H9 (cell line): ENCODE measurements at regions not wholly inside any gene's neighbourhood (a gene's known extent, or its start where the extent isn't known, plus 50 kb on each side); places are given as distances from the start of the nearest gene placed in this dataset.
"Not testable (repeated sequence)": the region's sequence is repeated elsewhere in the genome, so short reads cannot be mapped to it uniquely, and the experiment has no call there.

Experiments used
- DNase-seq: peaks from one replicate; pipeline ENCODE4 v3.0.0-alpha.2; 2017
- H2AFZ ChIP-seq: one replicate; pipeline ENCODE4 v1.6.1; 2013; ENCODE audit warnings: mild to moderate bottlenecking, low read length, control low read depth, moderate library complexity
- H2AK5ac ChIP-seq: 2 replicates; pipeline ENCODE4 v1.6.1; 2013; ENCODE audit warnings: low read length, control low read depth, mixed read lengths; ENCODE audit not compliant: insufficient read length
- H2BK120ac ChIP-seq: one replicate; pipeline ENCODE4 v1.6.1; 2013; ENCODE audit warnings: low read depth, mild to moderate bottlenecking, low read length, control low read depth, inconsistent platforms; ENCODE audit not compliant: poor library complexity, severe bottlenecking
- H2BK12ac ChIP-seq: 2 replicates; pipeline ENCODE4 v1.6.1; 2013; ENCODE audit warnings: low read length, control low read depth, mixed read lengths, low read depth; ENCODE audit not compliant: insufficient read length
- H2BK15ac ChIP-seq: 2 replicates; pipeline ENCODE4 v1.6.1; 2013; ENCODE audit warnings: low read depth, low read length, control low read depth
- H2BK20ac ChIP-seq: one replicate; pipeline ENCODE4 v1.6.1; 2013; ENCODE audit warnings: low read depth, mild to moderate bottlenecking, low read length, control low read depth, inconsistent platforms; ENCODE audit not compliant: poor library complexity, severe bottlenecking
- H2BK5ac ChIP-seq: 2 replicates; pipeline ENCODE4 v1.6.1; 2013; ENCODE audit warnings: low read length, control low read depth, mixed read lengths; ENCODE audit not compliant: insufficient read length
- H3K14ac ChIP-seq: 2 replicates; pipeline ENCODE4 v1.6.1; 2013; ENCODE audit warnings: low read length, control low read depth; ENCODE audit not compliant: insufficient read depth
- H3K18ac ChIP-seq: 2 replicates; pipeline ENCODE4 v1.6.1; 2013; ENCODE audit warnings: low read depth, mild to moderate bottlenecking, mixed read lengths, low read length, control low read depth; ENCODE audit not compliant: insufficient read length
- H3K23ac ChIP-seq: 2 replicates; pipeline ENCODE4 v1.6.1; 2013; ENCODE audit warnings: low read length, control low read depth, mixed read lengths, low read depth; ENCODE audit not compliant: insufficient read length
- H3K23me2 ChIP-seq: 2 replicates; pipeline ENCODE4 v1.6.1; 2013; ENCODE audit warnings: low read depth, mild to moderate bottlenecking, mixed read lengths, low read length, control low read depth; ENCODE audit not compliant: insufficient read length, poor library complexity, severe bottlenecking
- H3K27ac ChIP-seq: 2 replicates; pipeline ENCODE4 v1.5.1; 2013; ENCODE audit warnings: low read length, control low read depth, mixed read lengths, low read depth; ENCODE audit not compliant: insufficient read length
- H3K27me3 ChIP-seq: 2 replicates; pipeline ENCODE4 v1.6.1; 2013; ENCODE audit warnings: low read length, control low read depth, inconsistent platforms; ENCODE audit not compliant: insufficient read depth
- H3K4ac ChIP-seq: 2 replicates; pipeline ENCODE4 v1.6.1; 2013; ENCODE audit warnings: low read depth, mild to moderate bottlenecking, control low read depth, inconsistent platforms, low read length, moderate library complexity
- H3K4me1 ChIP-seq: 2 replicates; pipeline ENCODE4 v1.6.1; 2013; ENCODE audit warnings: low read length, control low read depth, inconsistent platforms; ENCODE audit not compliant: insufficient read depth
- H3K4me2 ChIP-seq: 2 replicates; pipeline ENCODE4 v1.6.1; 2013; ENCODE audit warnings: low read length, control low read depth, mixed read lengths; ENCODE audit not compliant: insufficient read length, insufficient read depth
- H3K56ac ChIP-seq: 2 replicates; pipeline ENCODE4 v1.6.1; 2013; ENCODE audit warnings: low read depth, mild to moderate bottlenecking, mixed read lengths, low read length, control low read depth; ENCODE audit not compliant: insufficient read length
- H3K79me1 ChIP-seq: 2 replicates; pipeline ENCODE4 v1.6.1; 2013; ENCODE audit warnings: low read depth, mild to moderate bottlenecking, moderate library complexity, low read length, control low read depth, inconsistent platforms; ENCODE audit not compliant: insufficient read depth, poor library complexity, severe bottlenecking
- H3K79me2 ChIP-seq: 2 replicates; pipeline ENCODE4 v1.6.1; 2013; ENCODE audit warnings: low read length, control low read depth, inconsistent platforms; ENCODE audit not compliant: insufficient read depth
- H3K9ac ChIP-seq: 2 replicates; pipeline ENCODE4 v1.6.1; 2013; ENCODE audit warnings: low read length, control low read depth, mixed read lengths; ENCODE audit not compliant: insufficient read length; ENCODE audit errors: extremely low read depth
- H3K9me3 ChIP-seq: one replicate; pipeline ENCODE4 v1.6.1; 2013; ENCODE audit warnings: low read depth, low read length, inconsistent platforms; ENCODE audit not compliant: control insufficient read depth
- H3T11ph ChIP-seq: one replicate; pipeline ENCODE4 v1.6.1; 2013; ENCODE audit warnings: mild to moderate bottlenecking, low read length, control low read depth, inconsistent platforms
- H4K20me1 ChIP-seq: one replicate; pipeline ENCODE4 v1.6.1; 2013; ENCODE audit not compliant: control insufficient read depth, insufficient read length, insufficient read depth
- H4K5ac ChIP-seq: 2 replicates; pipeline ENCODE4 v1.6.1; 2013; ENCODE audit warnings: low read depth, mild to moderate bottlenecking, mixed read lengths, low read length, control low read depth; ENCODE audit not compliant: insufficient read length
- H4K8ac ChIP-seq: replicated peaks from 2 replicates; pipeline ENCODE4 v1.6.1; 2013; ENCODE audit warnings: low read length, control low read depth, mixed read lengths, low read depth; ENCODE audit not compliant: insufficient read length
- H4K91ac ChIP-seq: 2 replicates; pipeline ENCODE4 v1.6.1; 2013; ENCODE audit warnings: low read depth, mild to moderate bottlenecking, moderate library complexity, mixed read lengths, low read length, control low read depth; ENCODE audit not compliant: insufficient read length
- H3K27ac Mint-ChIP-seq, 3 experiments: 2 replicates in 2 of 3; 3 replicates in 1 of 3; pipeline ENCODE4 v1.8.0; 2020 to 2021; ENCODE audit warnings: mixed read lengths in 3 of 3, mild to moderate bottlenecking in 1 of 3, moderate library complexity in 1 of 3
- H3K27me3 Mint-ChIP-seq: 2 replicates; pipeline ENCODE4 v1.8.0; 2021; ENCODE audit warnings: low read depth, mild to moderate bottlenecking, moderate library complexity, mixed read lengths
- H3K36me3 Mint-ChIP-seq, 3 experiments: 2 replicates in 2 of 3; 3 replicates in 1 of 3; pipeline ENCODE4 v1.8.0; 2020 to 2021; ENCODE audit warnings: low read depth in 3 of 3, mixed read lengths in 3 of 3; ENCODE audit not compliant: insufficient read depth in 1 of 3
- H3K4me1 Mint-ChIP-seq, 2 experiments: 2 replicates each; pipeline ENCODE4 v1.8.0; 2020; ENCODE audit warnings: mixed read lengths in 2 of 2
- H3K4me3 Mint-ChIP-seq, 2 experiments: 2 replicates in 1 of 2; 3 replicates in 1 of 2; pipeline ENCODE4 v1.8.0; 2020 to 2021; ENCODE audit warnings: mild to moderate bottlenecking in 2 of 2, mixed read lengths in 2 of 2, moderate library complexity in 1 of 2
- H3K9me3 Mint-ChIP-seq, 2 experiments: 2 replicates in 1 of 2; 3 replicates in 1 of 2; pipeline ENCODE4 v1.8.0; 2020; ENCODE audit warnings: mild to moderate bottlenecking in 2 of 2, mixed read lengths in 2 of 2, moderate library complexity in 1 of 2
- WGBS: extraction: QIAGEN DNeasy Blood & Tissue Kit; methylation state at CpG from one replicate; pipeline ENCODE4 v1.1.7; 2013; ENCODE audit warnings: missing lambda C conversion rate, low lambda C conversion rate, mixed read lengths; ENCODE audit not compliant: insufficient read length; ENCODE audit errors: extremely low coverage; 5-methylcytosine and 5-hydroxymethylcytosine counted together
- TF ChIP-seq, protein P1 (sequence below): fragments of 200-600 bp; sonication (generic); conservative IDR thresholded peaks from 3 replicates; pipeline ENCODE4 v1.8.0; 2021; ENCODE audit warnings: antibody characterized with exemption, mild to moderate bottlenecking

DNA sequence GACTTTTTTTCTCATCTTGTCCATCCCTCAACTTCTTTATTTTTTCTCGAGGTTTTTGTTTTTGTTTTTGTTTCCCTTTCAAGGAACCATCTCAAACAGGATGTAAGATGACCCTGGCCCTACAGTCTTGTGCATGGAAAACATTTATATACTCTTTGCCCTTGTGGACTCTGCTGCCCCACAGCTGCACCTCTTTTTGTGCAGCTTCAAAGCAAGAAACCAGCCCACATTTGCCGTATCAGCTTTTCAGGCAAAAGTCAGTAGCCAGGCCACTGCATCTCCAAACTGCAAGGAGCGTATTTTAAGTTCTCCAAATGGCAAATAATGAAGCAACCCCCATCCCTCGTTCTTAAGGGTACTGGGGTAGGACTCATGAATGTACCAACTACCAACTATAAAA lies 756.5 kb downstream of the C4orf33 start:
- TF ChIP-seq, protein P1, sequence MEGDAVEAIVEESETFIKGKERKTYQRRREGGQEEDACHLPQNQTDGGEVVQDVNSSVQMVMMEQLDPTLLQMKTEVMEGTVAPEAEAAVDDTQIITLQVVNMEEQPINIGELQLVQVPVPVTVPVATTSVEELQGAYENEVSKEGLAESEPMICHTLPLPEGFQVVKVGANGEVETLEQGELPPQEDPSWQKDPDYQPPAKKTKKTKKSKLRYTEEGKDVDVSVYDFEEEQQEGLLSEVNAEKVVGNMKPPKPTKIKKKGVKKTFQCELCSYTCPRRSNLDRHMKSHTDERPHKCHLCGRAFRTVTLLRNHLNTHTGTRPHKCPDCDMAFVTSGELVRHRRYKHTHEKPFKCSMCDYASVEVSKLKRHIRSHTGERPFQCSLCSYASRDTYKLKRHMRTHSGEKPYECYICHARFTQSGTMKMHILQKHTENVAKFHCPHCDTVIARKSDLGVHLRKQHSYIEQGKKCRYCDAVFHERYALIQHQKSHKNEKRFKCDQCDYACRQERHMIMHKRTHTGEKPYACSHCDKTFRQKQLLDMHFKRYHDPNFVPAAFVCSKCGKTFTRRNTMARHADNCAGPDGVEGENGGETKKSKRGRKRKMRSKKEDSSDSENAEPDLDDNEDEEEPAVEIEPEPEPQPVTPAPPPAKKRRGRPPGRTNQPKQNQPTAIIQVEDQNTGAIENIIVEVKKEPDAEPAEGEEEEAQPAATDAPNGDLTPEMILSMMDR = no peak
- Histone ChIP-seq H3K27me3 (no peaks in the 10 kb centered on the region), H2BK15ac (no peak overlapping the region), H2BK5ac (no peak overlapping the region), H3K27ac (no peak overlapping the region), H3K4me1 (no peaks in the 10 kb centered on the region), H4K91ac (no peak overlapping the region), H4K5ac (no peak overlapping the region), H2AK5ac (no peak overlapping the region), H2BK12ac (no peak overlapping the region), H3K18ac (no peak overlapping the region), H2BK20ac (no peak overlapping the region), H3K4me2 (no peak overlapping the region), H4K8ac (no peak overlapping the region), H4K20me1 (no peaks in the 10 kb centered on the region), H3K9me3 (no peaks in the 10 kb centered on the region), H3K79me1 (no peaks in the 10 kb centered on the region), H3K23me2 (no peaks in the 10 kb centered on the region), H3K23ac (no peak overlapping the region), H2AFZ (no peak overlapping the region), H3T11ph (no peak overlapping the region), H3K9ac (no peak overlapping the region), H3K79me2 (no peaks in the 10 kb centered on the region), H2BK120ac (no peak overlapping the region), H3K14ac (no peak overlapping the region), H3K56ac (no peak overlapping the region), H3K4ac (no peak overlapping the region)
- no CpG with 5 or more reads among the region's 4 CpGs for WGBS
- DNase-seq = no peak
- H3K4me3 Mint-ChIP-seq = no peak overlapping the region
- H3K27me3 Mint-ChIP-seq = no peaks in the 10 kb centered on the region
- H3K9me3 Mint-ChIP-seq = peaks cover 3 to 5% of the 10 kb centered on the region in 2 experiments; a peak in 4 of 5 replicates
- H3K4me1 Mint-ChIP-seq = peaks cover 0 to 3% of the 10 kb centered on the region in 2 experiments; a peak in 2 of 4 replicates
- H3K27ac Mint-ChIP-seq = peak overlapping the region in 1 of 3 experiments; percentile 37; a peak in 1 of 7 replicates
- H3K36me3 Mint-ChIP-seq = peaks cover 4% of the 10 kb centered on the region in 3 experiments; a peak in 6 of 7 replicates

DNA sequence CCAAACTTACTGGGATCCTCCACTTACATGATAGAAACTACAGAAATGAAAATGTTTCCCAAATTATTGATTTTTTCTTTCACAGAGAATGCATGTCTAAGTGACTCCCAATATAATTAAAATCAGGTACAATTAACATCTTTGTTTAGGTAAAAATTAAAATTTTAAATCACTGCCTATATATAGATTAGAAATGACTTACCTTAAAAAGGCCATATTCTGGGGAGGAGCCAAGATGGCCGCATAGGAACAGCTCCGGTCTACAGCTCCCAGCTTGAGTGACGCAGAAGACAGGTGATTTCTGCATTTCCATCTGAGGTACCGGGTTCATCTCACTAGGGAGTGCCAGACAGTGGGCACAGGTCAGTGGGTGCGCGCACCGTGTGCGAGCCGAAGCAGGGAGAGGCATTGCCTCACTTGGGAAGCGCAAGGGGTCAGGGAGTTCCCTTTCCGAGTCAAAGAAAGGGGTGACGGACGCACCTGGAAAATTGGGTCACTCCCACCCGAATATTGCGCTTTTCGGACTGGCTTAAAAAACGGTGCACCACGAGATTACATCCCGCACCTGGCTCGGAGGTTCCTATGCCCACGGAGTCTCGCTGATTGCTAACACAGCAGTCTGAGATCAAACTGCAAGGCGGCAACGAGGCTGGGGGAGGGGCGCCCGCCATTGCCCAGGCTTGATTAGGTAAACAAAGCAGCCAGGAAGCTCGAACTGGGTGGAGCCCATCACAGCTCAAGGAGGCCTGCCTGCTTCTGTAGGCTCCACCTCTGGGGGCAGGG lies 757.9 kb downstream of the C4orf33 start:
- H3K56ac ChIP-seq, H3K79me1 ChIP-seq, H3K14ac ChIP-seq, H3K27me3 Mint-ChIP-seq, H2BK5ac ChIP-seq, H3K9ac ChIP-seq, H3T11ph ChIP-seq, H4K8ac ChIP-seq, H3K4ac ChIP-seq, H4K91ac ChIP-seq, H2BK20ac ChIP-seq, H2AFZ ChIP-seq, H3K23me2 ChIP-seq, H2BK15ac ChIP-seq, DNase-seq, H3K36me3 Mint-ChIP-seq, H3K4me1 Mint-ChIP-seq, H4K20me1 ChIP-seq, H3K18ac ChIP-seq, H2BK12ac ChIP-seq, H2AK5ac ChIP-seq, H2BK120ac ChIP-seq, H3K9me3 Mint-ChIP-seq, H3K4me3 Mint-ChIP-seq, H4K5ac ChIP-seq, H3K9me3 ChIP-seq, H3K4me2 ChIP-seq, H3K27me3 ChIP-seq, H3K27ac ChIP-seq, H3K79me2 ChIP-seq, H3K4me1 ChIP-seq, H3K23ac ChIP-seq: not testable (repeated sequence)
- H3K27ac Mint-ChIP-seq = peak overlapping the region in 1 of 3 experiments; percentile 75; a peak in 2 of 7 replicates
- WGBS = no CpG with 5 or more reads among the region's 27 CpGs
